NB4 (cell line): ENCODE measurements at regions not wholly inside any gene's neighbourhood (a gene's known extent, or its start where the extent isn't known, plus 50 kb on each side); places are given as distances from the start of the nearest gene placed in this dataset.
"Not testable (repeated sequence)": the region's sequence is repeated elsewhere in the genome, so short reads cannot be mapped to it uniquely, and the experiment has no call there.

Experiments used
- DNase-seq: peaks from one replicate; pipeline ENCODE4 v3.0.0; 2010; ENCODE audit warnings: low read depth
- H3K4me3 ChIP-seq: one replicate; pipeline ENCODE4 v1.5.1; 2011; ENCODE audit warnings: mild to moderate bottlenecking, low read depth, low read length, moderate library complexity
- MAX ChIP-seq: IDR thresholded peaks from 2 replicates; pipeline ENCODE4 v1.6.1; 2011; ENCODE audit warnings: low read depth, low read length
- MYC ChIP-seq: IDR thresholded peaks from 2 replicates; pipeline ENCODE4 v1.6.1; 2011; ENCODE audit warnings: low read depth, low read length
- POLR2A ChIP-seq: IDR thresholded peaks from 2 replicates; pipeline ENCODE4 v1.6.1; 2011; ENCODE audit warnings: mild to moderate bottlenecking; ENCODE audit not compliant: insufficient read length; ENCODE audit errors: extremely low read depth
- TF ChIP-seq, protein P1 (sequence below): IDR thresholded peaks from one replicate; pipeline ENCODE4 v1.5.1; 2012; ENCODE audit warnings: low read depth, low read length

DNA sequence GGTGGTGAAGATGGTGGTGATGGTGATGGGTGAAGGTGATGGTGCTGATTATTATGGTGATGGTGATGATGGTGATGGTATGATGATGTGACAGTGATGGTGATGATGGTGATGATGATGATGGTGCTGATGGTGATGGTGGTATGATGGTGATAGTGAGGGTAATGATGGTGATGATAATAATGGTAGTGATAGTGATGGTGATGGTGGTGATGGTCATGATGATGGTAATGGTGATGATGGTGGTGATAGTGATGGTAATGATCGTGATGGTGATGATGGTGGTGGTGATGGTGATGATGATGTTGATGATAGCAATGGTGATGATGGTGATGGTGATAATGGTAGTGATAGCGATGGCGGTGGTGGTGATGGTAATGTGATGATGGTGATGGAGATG, 197.9 kb upstream of the ALG10B start:
- no peak for DNase-seq
- TF ChIP-seq, protein P1, sequence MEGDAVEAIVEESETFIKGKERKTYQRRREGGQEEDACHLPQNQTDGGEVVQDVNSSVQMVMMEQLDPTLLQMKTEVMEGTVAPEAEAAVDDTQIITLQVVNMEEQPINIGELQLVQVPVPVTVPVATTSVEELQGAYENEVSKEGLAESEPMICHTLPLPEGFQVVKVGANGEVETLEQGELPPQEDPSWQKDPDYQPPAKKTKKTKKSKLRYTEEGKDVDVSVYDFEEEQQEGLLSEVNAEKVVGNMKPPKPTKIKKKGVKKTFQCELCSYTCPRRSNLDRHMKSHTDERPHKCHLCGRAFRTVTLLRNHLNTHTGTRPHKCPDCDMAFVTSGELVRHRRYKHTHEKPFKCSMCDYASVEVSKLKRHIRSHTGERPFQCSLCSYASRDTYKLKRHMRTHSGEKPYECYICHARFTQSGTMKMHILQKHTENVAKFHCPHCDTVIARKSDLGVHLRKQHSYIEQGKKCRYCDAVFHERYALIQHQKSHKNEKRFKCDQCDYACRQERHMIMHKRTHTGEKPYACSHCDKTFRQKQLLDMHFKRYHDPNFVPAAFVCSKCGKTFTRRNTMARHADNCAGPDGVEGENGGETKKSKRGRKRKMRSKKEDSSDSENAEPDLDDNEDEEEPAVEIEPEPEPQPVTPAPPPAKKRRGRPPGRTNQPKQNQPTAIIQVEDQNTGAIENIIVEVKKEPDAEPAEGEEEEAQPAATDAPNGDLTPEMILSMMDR: no peak
- TF ChIP-seq POLR2A (no peak), MAX (no peak), MYC (no peak)
- no peak overlapping the region for H3K4me3 ChIP-seq

- TF ChIP-seq POLR2A (no peak), MAX (no peak), MYC (no peak)
- TF ChIP-seq, protein P1: no peak
- no peak for DNase-seq
- no peak overlapping the region for H3K4me3 ChIP-seq
These were observed 196.1 kb upstream of the ALG10B start for GRCh38 chr12:38120438-38120837.

DNA sequence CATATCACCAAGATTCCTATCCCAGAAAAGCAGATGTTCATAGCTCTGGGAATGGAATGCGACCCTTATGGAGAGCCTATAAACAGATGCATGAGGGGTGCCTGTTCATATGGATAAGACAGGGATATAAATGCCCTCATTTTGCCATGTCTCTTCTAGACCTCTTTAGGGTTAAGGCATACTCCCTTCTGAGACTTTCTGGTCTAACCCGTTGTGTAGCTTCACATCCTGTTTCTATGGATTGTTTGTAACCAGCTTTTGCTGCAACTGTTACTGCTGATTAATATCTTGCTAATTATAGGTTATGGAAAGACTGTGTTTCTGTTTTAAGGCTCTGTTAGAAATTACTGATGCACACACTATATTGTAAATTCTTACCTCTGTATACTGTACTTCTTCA, 193.5 kb upstream of the ALG10B start:
- not testable (repeated sequence) for DNase-seq, H3K4me3 ChIP-seq

- DNase-seq: no peak
- H3K4me3 ChIP-seq: no peak overlapping the region
- TF ChIP-seq POLR2A: no peak
- TF ChIP-seq MYC: no peak
- TF ChIP-seq MAX: no peak
- TF ChIP-seq, protein P1: no peak
These were observed 192.9 kb upstream of the ALG10B start for GRCh38 chr12:38123566-38124246.

DNA sequence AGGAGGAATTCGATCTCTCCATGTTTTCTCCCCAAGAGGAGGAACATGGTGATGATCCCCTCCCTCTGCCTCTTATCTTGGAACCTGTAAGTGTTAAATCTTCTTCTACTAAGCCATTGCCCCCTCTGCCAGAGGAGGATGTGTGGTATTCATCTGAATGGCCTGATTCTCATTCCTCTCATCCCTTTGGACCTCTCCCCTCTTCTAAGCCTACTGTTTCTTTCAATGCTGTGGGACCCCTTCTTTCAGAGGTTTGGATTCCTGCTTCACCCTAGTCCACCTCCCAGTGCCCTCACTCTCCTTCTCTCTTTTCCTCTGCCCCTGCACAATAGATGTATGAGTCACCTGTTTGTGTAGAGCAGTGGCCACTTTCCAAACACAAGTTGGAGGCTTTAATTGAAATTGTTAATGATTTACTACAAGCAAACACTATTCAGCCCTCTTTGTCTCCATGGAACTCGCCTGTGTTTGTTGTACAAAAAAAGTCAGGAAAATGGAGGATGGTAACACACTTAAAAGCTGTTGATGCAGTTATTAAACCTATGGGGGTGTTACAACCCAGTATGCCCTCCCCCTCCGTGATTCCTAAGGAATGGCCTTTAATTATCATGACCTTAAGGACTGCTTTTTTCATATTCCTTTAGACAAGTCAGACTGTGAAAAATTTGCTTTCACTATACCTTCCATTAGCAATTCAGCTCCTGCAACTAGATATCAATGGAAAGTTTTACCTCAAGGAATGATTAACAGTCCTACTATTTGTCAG, 192.1 kb upstream of the ALG10B start:
- no peak for DNase-seq
- no peak for TF ChIP-seq MAX
- no peak for TF ChIP-seq MYC
- no peak for TF ChIP-seq POLR2A
- TF ChIP-seq, protein P1: no peak
- no peak overlapping the region for H3K4me3 ChIP-seq

- H3K4me3 ChIP-seq: no peak overlapping the region
- no peak for DNase-seq
- TF ChIP-seq POLR2A (no peak), MYC (no peak), MAX (no peak)
- TF ChIP-seq, protein P1: no peak
These were observed 184.4 kb upstream of the ALG10B start for GRCh38 chr12:38132139-38132538.
